ENCODE measurements at regions not wholly inside any gene's neighbourhood (a gene's known extent, or its start where the extent isn't known, plus 50 kb on each side); places are given as distances from the start of the nearest gene placed in this dataset.

- no peak for TF ChIP-seq CTCF (optimal IDR thresholded peaks at IDR 0.05 in 1 of 3, IDR thresholded peaks at IDR 0.05 in 1 of 3, conservative IDR thresholded peaks at IDR 0.05 in 1 of 3; ENCODE audit: extremely low read depth in 1 of 3, insufficient read depth in 2 of 3, low read length in 3 of 3)
- no peak for TF ChIP-seq EZH2 (IDR thresholded peaks at IDR 0.05; ENCODE audit: low read length)
Measured at GRCh38 chr14:26738571-26738970, 140.7 kb upstream of the NOVA1 start.

Data from keratinocyte (primary cell).